Neural crest cell (in vitro differentiated cells): ENCODE measurements at regions not wholly inside any gene's neighbourhood (a gene's known extent, or its start where the extent isn't known, plus 50 kb on each side); places are given as distances from the start of the nearest gene placed in this dataset.

Experiments used
- DNase-seq: peaks from one replicate; pipeline ENCODE4 v3.0.0; 2021; ENCODE audit warnings: low read depth, mixed read lengths, low spot score
- H3K27ac Mint-ChIP-seq: one replicate; pipeline ENCODE4 v1.8.0; 2021; ENCODE audit warnings: mild to moderate bottlenecking, mixed read lengths; ENCODE audit not compliant: unreplicated experiment
- H3K27me3 Mint-ChIP-seq: 2 replicates; pipeline ENCODE4 v1.8.0; 2021; ENCODE audit warnings: low read depth, mild to moderate bottlenecking, mixed read lengths
- H3K36me3 Mint-ChIP-seq: 2 replicates; pipeline ENCODE4 v1.8.0; 2021; ENCODE audit warnings: low read depth, mild to moderate bottlenecking, mixed read lengths
- H3K4me1 Mint-ChIP-seq: 2 replicates; pipeline ENCODE4 v1.8.0; 2021; ENCODE audit warnings: mixed read lengths
- H3K4me3 Mint-ChIP-seq: one replicate; pipeline ENCODE4 v1.8.0; 2021; ENCODE audit warnings: mild to moderate bottlenecking, mixed read lengths
- H3K9me3 Mint-ChIP-seq: 2 replicates; pipeline ENCODE4 v1.8.0; 2021; ENCODE audit warnings: mixed read lengths
- CTCF ChIP-seq: fragments of 200-600 bp; sonication (generic); conservative IDR thresholded peaks from 2 replicates; pipeline ENCODE4 v1.5.0; 2021; ENCODE audit warnings: antibody characterized with exemption, mild to moderate bottlenecking

DNA sequence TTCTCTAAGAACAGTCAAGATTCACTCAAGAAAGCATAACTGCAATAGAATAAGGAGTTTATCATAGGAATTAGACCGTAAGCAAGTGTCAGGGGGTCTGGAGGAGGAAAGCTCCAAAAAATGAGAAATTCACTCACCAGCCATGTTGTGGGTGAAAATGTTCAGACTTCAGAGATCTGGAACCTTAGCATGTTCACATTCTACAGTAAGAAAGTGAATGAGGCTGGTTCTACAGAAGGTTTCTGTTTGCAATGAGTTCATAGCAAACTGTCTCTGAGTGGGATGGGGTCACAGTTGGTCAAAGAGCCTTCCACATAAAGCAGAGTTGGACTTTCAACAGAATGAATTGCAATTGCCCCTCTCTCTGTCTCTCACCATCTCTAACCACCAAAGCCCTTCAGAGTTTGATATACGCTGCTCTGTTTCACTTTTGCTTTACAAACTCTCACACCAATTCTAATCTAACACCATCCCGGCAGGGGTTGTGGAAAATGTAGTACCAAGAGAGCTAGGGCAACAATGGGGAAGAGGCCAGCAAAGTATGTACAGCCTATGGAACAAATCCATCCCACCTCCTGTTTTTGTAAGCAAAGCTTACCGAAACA lies 581.8 kb upstream of the UBE2E2 start:
- peaks cover 23% of the 10 kb centered on the region for H3K27me3 Mint-ChIP-seq
- no peaks in the 10 kb centered on the region for H3K36me3 Mint-ChIP-seq
- H3K4me1 Mint-ChIP-seq, result no peaks in the 10 kb centered on the region
- H3K4me3 Mint-ChIP-seq, result no peak overlapping the region
- no peak for TF ChIP-seq CTCF
- H3K27ac Mint-ChIP-seq, result no peak overlapping the region
- H3K9me3 Mint-ChIP-seq, result peaks cover 3% of the 10 kb centered on the region
- no peak for DNase-seq

DNA sequence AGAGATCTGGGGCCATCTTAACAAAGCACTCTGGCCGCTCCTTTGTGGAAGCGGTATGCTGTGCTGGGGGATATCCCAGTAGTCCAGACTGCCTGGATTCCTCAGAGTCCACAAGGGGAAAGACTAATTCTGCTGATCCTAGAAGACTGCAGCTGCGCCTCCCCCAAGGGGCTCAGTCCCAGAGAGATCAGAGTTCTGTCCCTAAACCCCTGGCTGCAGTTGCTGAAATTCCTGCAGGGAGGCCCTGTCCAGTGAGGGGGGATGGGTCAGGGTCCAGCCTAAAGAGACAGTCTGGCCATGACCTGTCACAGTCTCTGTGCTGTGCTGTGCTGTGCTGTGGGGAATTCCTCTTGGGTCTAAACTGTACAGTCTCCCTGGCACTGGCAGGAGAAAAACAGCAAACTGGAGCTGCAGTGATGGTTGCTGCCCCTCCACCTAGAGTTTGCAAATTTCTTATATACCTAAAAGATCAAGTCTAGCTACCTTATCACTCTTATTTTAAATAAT lies 575.1 kb upstream of the UBE2E2 start:
- Mint-ChIP-seq H3K36me3 (no peaks in the 10 kb centered on the region), H3K9me3 (peaks cover 7% of the 10 kb centered on the region), H3K27ac (no peak overlapping the region), H3K27me3 (peaks cover 24% of the 10 kb centered on the region), H3K4me1 (no peaks in the 10 kb centered on the region), H3K4me3 (no peak overlapping the region)
- no peak for DNase-seq
- TF ChIP-seq CTCF, result no peak

DNA sequence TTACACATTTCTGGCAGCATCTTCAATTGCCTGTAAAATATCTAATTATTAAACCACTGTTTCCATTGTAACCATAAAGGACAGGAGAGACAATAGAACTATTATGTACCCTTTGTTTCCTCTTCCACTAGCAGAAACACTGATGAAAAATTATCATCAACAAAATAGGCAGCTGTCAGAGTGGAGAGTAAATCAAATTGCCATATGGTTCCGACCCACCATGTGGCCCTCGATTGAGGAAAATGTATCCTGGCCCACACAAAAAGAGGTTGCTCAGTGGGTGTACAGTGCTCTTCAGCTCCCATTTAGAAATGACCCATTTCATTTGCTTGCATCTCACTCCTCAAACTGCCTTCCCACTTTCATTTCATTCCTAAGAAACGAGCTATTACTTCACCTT lies 570.6 kb upstream of the UBE2E2 start:
- H3K9me3 Mint-ChIP-seq, result no peaks in the 10 kb centered on the region
- H3K4me3 Mint-ChIP-seq, result no peak overlapping the region
- TF ChIP-seq CTCF, result no peak
- H3K27me3 Mint-ChIP-seq, result peaks cover 3% of the 10 kb centered on the region
- no peak for DNase-seq
- H3K27ac Mint-ChIP-seq, result no peak overlapping the region
- no peaks in the 10 kb centered on the region for H3K36me3 Mint-ChIP-seq
- no peaks in the 10 kb centered on the region for H3K4me1 Mint-ChIP-seq

GRCh38 chr3:22634433-22634832 lies 568.7 kb upstream of the UBE2E2 start:
- no peak for TF ChIP-seq CTCF
- Mint-ChIP-seq H3K9me3 (peaks cover 6% of the 10 kb centered on the region), H3K4me1 (no peaks in the 10 kb centered on the region), H3K27me3 (no peaks in the 10 kb centered on the region), H3K36me3 (no peaks in the 10 kb centered on the region), H3K4me3 (no peak overlapping the region), H3K27ac (no peak overlapping the region)
- DNase-seq, result no peak

DNA sequence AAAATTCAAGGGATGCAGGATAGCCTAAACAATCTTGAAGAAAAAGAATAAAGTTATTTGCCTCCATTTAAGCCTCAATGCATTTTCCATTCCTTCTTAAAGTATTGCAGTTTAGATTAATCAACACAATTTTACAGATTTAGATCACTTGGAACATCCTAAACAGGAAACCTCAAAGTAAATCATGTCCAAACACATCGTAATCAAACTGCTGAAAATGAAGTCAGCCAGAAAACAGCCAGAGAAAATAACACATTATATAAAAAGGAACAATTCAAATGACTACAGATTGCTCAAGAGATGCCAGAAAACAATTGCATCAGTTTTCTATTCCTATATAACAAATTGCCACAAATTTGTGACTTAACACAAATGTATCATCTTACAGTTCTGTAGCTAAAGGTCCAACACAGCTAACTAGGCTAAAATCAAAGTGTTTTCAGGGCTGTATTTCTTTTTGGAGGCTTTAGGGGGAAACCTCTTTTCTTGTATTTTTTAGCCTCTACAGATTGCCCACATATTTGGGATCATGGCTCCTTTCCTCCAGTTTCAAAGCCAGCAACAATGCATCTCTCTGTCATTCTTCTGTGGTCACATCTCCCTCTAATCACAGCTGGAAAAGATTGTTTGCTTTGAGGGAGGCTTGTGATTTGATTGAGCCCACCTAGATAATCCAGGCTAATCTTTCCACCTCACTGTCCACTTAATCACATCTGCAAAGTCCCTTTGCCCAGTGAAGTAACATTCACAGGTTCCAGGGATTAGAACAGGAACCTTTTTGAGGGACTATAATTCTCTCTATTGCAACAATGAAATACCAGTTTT lies 543.3 kb upstream of the UBE2E2 start:
- Mint-ChIP-seq H3K27ac (no peak overlapping the region), H3K9me3 (no peaks in the 10 kb centered on the region)
- TF ChIP-seq CTCF, result no peak

More for the DNA sequence above, 543.3 kb upstream of the UBE2E2 start:
- DNase-seq, result no peak
- Mint-ChIP-seq H3K27me3 (peaks cover 8% of the 10 kb centered on the region), H3K4me1 (no peaks in the 10 kb centered on the region), H3K4me3 (no peak overlapping the region), H3K36me3 (no peaks in the 10 kb centered on the region)
